ENCODE measurements at regions not wholly inside any gene's neighbourhood (a gene's known extent, or its start where the extent isn't known, plus 50 kb on each side); places are given as distances from the start of the nearest gene placed in this dataset.
A peak's percentile ranks its signal among the peaks of the same experiment; 100 is the strongest.

GRCh38 chr2:10964052-10964790 lies 52.5 kb downstream of the KCNF1 start:
- FAIRE-seq (no peak), DNase-seq (ENCODE audit: low spot score) (no peak)

GRCh38 chr2:10965241-10965843 lies 53.6 kb downstream of the KCNF1 start:
- DNase-seq (ENCODE audit: low spot score), result no peak
- FAIRE-seq, result no peak

- FAIRE-seq (no peak), DNase-seq (ENCODE audit: low spot score) (no peak)
Measured at GRCh38 chr2:10966056-10966455, 54.3 kb downstream of the KCNF1 start.

GRCh38 chr2:10966741-10967140 lies 55.0 kb downstream of the KCNF1 start:
- FAIRE-seq (no peak), DNase-seq (ENCODE audit: low spot score) (no peak)

- FAIRE-seq, result peak; percentile 55
- no peak for DNase-seq (ENCODE audit: low spot score)
Measured at GRCh38 chr2:10968176-10968575, 56.4 kb downstream of the KCNF1 start.

- DNase-seq (ENCODE audit: low spot score) (no peak), FAIRE-seq (no peak)
Measured at GRCh38 chr2:10970666-10971065, 58.9 kb downstream of the KCNF1 start.

- FAIRE-seq, result no peak
- DNase-seq (ENCODE audit: low spot score), result no peak
Measured at GRCh38 chr2:10971161-10971887, 59.6 kb downstream of the KCNF1 start.

GRCh38 chr2:10971888-10972260 lies 60.1 kb downstream of the KCNF1 start:
- DNase-seq (ENCODE audit: low spot score), result no peak
- FAIRE-seq, result no peak

- DNase-seq (ENCODE audit: low spot score) (no peak), FAIRE-seq (peak; percentile 81)
Measured at GRCh38 chr2:10972683-10973433, 61.1 kb downstream of the KCNF1 start.

GRCh38 chr2:10973766-10974165 lies 62.0 kb downstream of the KCNF1 start:
- no peak for FAIRE-seq
- no peak for DNase-seq (ENCODE audit: low spot score)

GRCh38 chr2:10977003-10977402 lies 65.3 kb downstream of the KCNF1 start:
- DNase-seq (ENCODE audit: low spot score) (peak; percentile 44), FAIRE-seq (no peak)

- FAIRE-seq, result no peak
- DNase-seq (ENCODE audit: low spot score), result no peak
Measured at GRCh38 chr2:10977621-10978020, 65.9 kb downstream of the KCNF1 start.

GRCh38 chr2:10978090-10978670 lies 66.4 kb downstream of the KCNF1 start:
- no peak for DNase-seq (ENCODE audit: low spot score)
- FAIRE-seq, result no peak

GRCh38 chr2:10980071-10980470 lies 68.3 kb downstream of the KCNF1 start:
- no peak for FAIRE-seq
- DNase-seq (ENCODE audit: low spot score), result no peak

- DNase-seq (ENCODE audit: low spot score), result no peak
- no peak for FAIRE-seq
Measured at GRCh38 chr2:10980886-10981425, 69.2 kb downstream of the KCNF1 start.

GRCh38 chr2:10981451-10981850 lies 69.7 kb downstream of the KCNF1 start:
- FAIRE-seq (no peak), DNase-seq (ENCODE audit: low spot score) (no peak)

GRCh38 chr2:10981941-10982431 lies 70.3 kb downstream of the KCNF1 start:
- no peak for FAIRE-seq
- no peak for DNase-seq (ENCODE audit: low spot score)

- FAIRE-seq (no peak), DNase-seq (ENCODE audit: low spot score) (no peak)
Measured at GRCh38 chr2:10982931-10983701, 71.4 kb downstream of the KCNF1 start.

GRCh38 chr2:10983711-10984110 lies 72.0 kb downstream of the KCNF1 start:
- DNase-seq (ENCODE audit: low spot score), result no peak
- FAIRE-seq, result no peak

GRCh38 chr2:10984418-10985135 lies 72.8 kb downstream of the KCNF1 start:
- FAIRE-seq (no peak), DNase-seq (ENCODE audit: low spot score) (no peak)
